Ovary (tissue), 3 donors: ENCODE measurements at regions not wholly inside any gene's neighbourhood (a gene's known extent, or its start where the extent isn't known, plus 50 kb on each side); places are given as distances from the start of the nearest gene placed in this dataset.

Experiments used
- CTCF ChIP-seq, 3 donors: fragments of 450-650 bp in 2 of 3; fragments of 200-600 bp in 1 of 3; IDR thresholded peaks; one replicate each; pipeline versions ENCODE4 v1.5.1 to v1.8.0; 2016 to 2022; ENCODE audit warnings: antibody characterized with exemption in 3 of 3, mild to moderate bottlenecking in 1 of 3
- POLR2A ChIP-seq: fragments of 450-650 bp; IDR thresholded peaks from one replicate; pipeline ENCODE4 v1.6.1; 2017; ENCODE audit warnings: antibody characterized with exemption, mild to moderate bottlenecking, moderate library complexity
- donor health status: DM: no; HTN: no; CAD: no.

- TF ChIP-seq CTCF (IDR thresholded peaks at IDR 0.05) (no peak), POLR2A (no peak)
Measured at GRCh38 chr5:18329328-18329727, 695.1 kb downstream of the TAF11L14 start.
